ENCODE measurements at regions not wholly inside any gene's neighbourhood (a gene's known extent, or its start where the extent isn't known, plus 50 kb on each side); places are given as distances from the start of the nearest gene placed in this dataset.

- no peak for TF ChIP-seq YY1 (IDR thresholded peaks at IDR 0.05; ENCODE audit: low read depth)
- no peak for TF ChIP-seq TEAD4 (IDR thresholded peaks at IDR 0.05)
- no peak for TF ChIP-seq EP300 (IDR thresholded peaks at IDR 0.05; ENCODE audit: borderline replicate concordance)
- no peak for TF ChIP-seq RAD21 (IDR thresholded peaks at IDR 0.05; ENCODE audit: low read depth)
- TF ChIP-seq REST (IDR thresholded peaks at IDR 0.05; ENCODE audit: low read depth) = no peak
Observed at GRCh38 chr5:91937121-91937520, 554.0 kb upstream of the ARRDC3 start.
